ENCODE measurements at regions not wholly inside any gene's neighbourhood (a gene's known extent, or its start where the extent isn't known, plus 50 kb on each side); places are given as distances from the start of the nearest gene placed in this dataset.

GRCh38 chr15:75104804-75105557, 81.6 kb downstream of the PPCDC start:
- TF ChIP-seq CTCF (conservative IDR thresholded peaks at IDR 0.05; ENCODE audit: low read length) (no peak; the same call in 1 of the 2 replicates), EZH2phosphoT487 (IDR thresholded peaks at IDR 0.05; ENCODE audit: borderline replicate concordance) (no peak)
